KMS-11 (cell line): ENCODE measurements at regions not wholly inside any gene's neighbourhood (a gene's known extent, or its start where the extent isn't known, plus 50 kb on each side); places are given as distances from the start of the nearest gene placed in this dataset.
"Not testable (repeated sequence)": the region's sequence is repeated elsewhere in the genome, so short reads cannot be mapped to it uniquely, and the experiment has no call there.

ENCODE experiments used
- H2AFZ ChIP-seq: fragments of 200-600 bp; sonication (generic); 2 replicates; pipeline ENCODE4 v1.6.1; 2016; ENCODE audit warnings: antibody characterized with exemption, mixed run types, low read depth
- H3K27ac ChIP-seq: fragments of 200-600 bp; sonication (generic); 2 replicates; pipeline ENCODE4 v1.6.1; 2016; ENCODE audit warnings: mild to moderate bottlenecking, mixed run types
- H3K27me3 ChIP-seq: fragments of 200-600 bp; sonication (generic); 2 replicates; pipeline ENCODE4 v1.6.1; 2017; ENCODE audit warnings: mild to moderate bottlenecking, low read depth, mixed run types, moderate library complexity; ENCODE audit not compliant: insufficient read depth
- H3K36me3 ChIP-seq: fragments of 200-600 bp; sonication (generic); 2 replicates; pipeline ENCODE4 v1.6.1; 2017; ENCODE audit warnings: mild to moderate bottlenecking, mixed run types; ENCODE audit not compliant: insufficient read depth
- H3K4me1 ChIP-seq: fragments of 200-600 bp; sonication (generic); 2 replicates; pipeline ENCODE4 v1.6.1; 2016; ENCODE audit warnings: mild to moderate bottlenecking, low read depth, mixed run types; ENCODE audit not compliant: poor library complexity, severe bottlenecking
- H3K4me2 ChIP-seq: fragments of 200-600 bp; sonication (generic); 2 replicates; pipeline ENCODE4 v1.7.0; 2016; ENCODE audit warnings: mild to moderate bottlenecking, mixed run types
- H3K4me3 ChIP-seq: fragments of 200-600 bp; sonication (generic); IDR thresholded peaks from 2 replicates; pipeline ENCODE4 v1.6.1; 2017; ENCODE audit warnings: low read depth, low read length, mixed read lengths; ENCODE audit not compliant: insufficient read depth
- H3K79me2 ChIP-seq: fragments of 200-600 bp; sonication (generic); 2 replicates; pipeline ENCODE4 v1.6.1; 2016; ENCODE audit warnings: low read depth, mixed run types; ENCODE audit not compliant: insufficient read depth
- H3K9ac ChIP-seq: fragments of 200-600 bp; sonication (generic); 2 replicates; pipeline ENCODE4 v1.6.1; 2016; ENCODE audit warnings: mild to moderate bottlenecking, mixed run types
- H4K20me1 ChIP-seq: fragments of 200-600 bp; sonication (generic); 2 replicates; pipeline ENCODE4 v1.6.1; 2016; ENCODE audit warnings: mild to moderate bottlenecking, mixed run types; ENCODE audit not compliant: insufficient read depth
- CTCF ChIP-seq: fragments of 200-600 bp; sonication (generic); conservative IDR thresholded peaks from 2 replicates; pipeline ENCODE4 v1.6.1; 2017; ENCODE audit warnings: low read depth, mild to moderate bottlenecking, antibody characterized with exemption, low read length, moderate library complexity, mixed read lengths

- Histone ChIP-seq H3K4me1 (no peaks in the 10 kb centered on the region), H3K4me2 (no peak overlapping the region), H3K79me2 (no peaks in the 10 kb centered on the region), H3K27ac (no peak overlapping the region), H2AFZ (no peak overlapping the region), H3K9ac (no peak overlapping the region), H3K27me3 (no peaks in the 10 kb centered on the region), H4K20me1 (no peaks in the 10 kb centered on the region), H3K4me3 (no peak overlapping the region), H3K36me3 (no peaks in the 10 kb centered on the region)
- TF ChIP-seq CTCF = no peak
These were observed 92.3 kb upstream of the SLC7A11 start for GRCh38 chr4:138334346-138335016.

GRCh38 chr4:138332415-138332814 is 90.3 kb upstream of the SLC7A11 start:
- not testable (repeated sequence) for H2AFZ ChIP-seq, H4K20me1 ChIP-seq, H3K4me2 ChIP-seq, H3K9ac ChIP-seq, H3K27me3 ChIP-seq, H3K27ac ChIP-seq, H3K4me1 ChIP-seq, H3K36me3 ChIP-seq, H3K4me3 ChIP-seq, H3K79me2 ChIP-seq

- H3K27ac ChIP-seq = no peak overlapping the region
- no peak for TF ChIP-seq CTCF
- no peaks in the 10 kb centered on the region for H3K27me3 ChIP-seq
These were observed 88.4 kb upstream of the SLC7A11 start for GRCh38 chr4:138330531-138330930.

GRCh38 chr4:138329506-138330070 is 87.4 kb upstream of the SLC7A11 start:
- no peak overlapping the region for H3K4me3 ChIP-seq
- H3K36me3 ChIP-seq = no peaks in the 10 kb centered on the region
- H3K27ac ChIP-seq = no peak overlapping the region
- no peak overlapping the region for H3K9ac ChIP-seq
- no peaks in the 10 kb centered on the region for H4K20me1 ChIP-seq
- no peak for TF ChIP-seq CTCF
- H3K27me3 ChIP-seq = no peaks in the 10 kb centered on the region
- H3K79me2 ChIP-seq = no peaks in the 10 kb centered on the region
- H3K4me1 ChIP-seq = no peaks in the 10 kb centered on the region
- H2AFZ ChIP-seq = no peak overlapping the region
- no peak overlapping the region for H3K4me2 ChIP-seq

More at GRCh38 chr4:138330531-138330930, 88.4 kb upstream of the SLC7A11 start:
- Histone ChIP-seq H3K9ac (no peak overlapping the region), H3K79me2 (no peaks in the 10 kb centered on the region), H3K36me3 (no peaks in the 10 kb centered on the region), H3K4me2 (no peak overlapping the region), H3K4me3 (no peak overlapping the region), H4K20me1 (no peaks in the 10 kb centered on the region), H3K4me1 (no peaks in the 10 kb centered on the region), H2AFZ (no peak overlapping the region)

GRCh38 chr4:138327338-138327737 is 85.2 kb upstream of the SLC7A11 start:
- no peaks in the 10 kb centered on the region for H3K36me3 ChIP-seq
- no peaks in the 10 kb centered on the region for H3K4me1 ChIP-seq
- H2AFZ ChIP-seq = no peak overlapping the region
- no peak overlapping the region for H3K9ac ChIP-seq
- no peak overlapping the region for H3K4me2 ChIP-seq
- H3K79me2 ChIP-seq = no peaks in the 10 kb centered on the region
- H3K27me3 ChIP-seq = no peaks in the 10 kb centered on the region
- no peak for TF ChIP-seq CTCF
- no peak overlapping the region for H3K4me3 ChIP-seq
- H3K27ac ChIP-seq = no peak overlapping the region
- no peaks in the 10 kb centered on the region for H4K20me1 ChIP-seq
